Islet precursor cell (in vitro differentiated cells): ENCODE measurements at regions not wholly inside any gene's neighbourhood (a gene's known extent, or its start where the extent isn't known, plus 50 kb on each side); places are given as distances from the start of the nearest gene placed in this dataset.
"Not testable (repeated sequence)": the region's sequence is repeated elsewhere in the genome, so short reads cannot be mapped to it uniquely, and the experiment has no call there.

Experiments
- DNase-seq: peaks from one replicate; pipeline ENCODE4 v3.0.0-alpha.2; 2018

DNA sequence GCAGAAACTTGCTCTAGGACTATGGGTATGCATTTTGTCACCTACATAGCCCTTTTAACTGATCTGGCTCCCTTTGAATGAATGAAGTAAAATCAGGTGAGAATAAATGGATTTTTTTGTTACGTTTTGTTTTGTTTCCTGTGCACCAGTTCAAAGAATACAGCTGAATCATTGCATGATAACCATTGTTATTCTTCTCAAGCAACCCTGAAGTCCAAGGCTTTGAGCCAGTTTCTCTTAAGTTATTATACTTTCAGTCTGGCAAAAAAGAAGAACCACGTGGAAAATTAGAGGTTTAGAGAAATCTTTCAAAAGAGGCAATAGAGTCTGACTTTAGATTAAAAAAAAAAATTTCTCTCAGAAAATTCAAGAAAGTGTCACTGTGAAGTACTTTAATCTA, 398.6 kb upstream of the TECRL start:
- no peak for DNase-seq

DNA sequence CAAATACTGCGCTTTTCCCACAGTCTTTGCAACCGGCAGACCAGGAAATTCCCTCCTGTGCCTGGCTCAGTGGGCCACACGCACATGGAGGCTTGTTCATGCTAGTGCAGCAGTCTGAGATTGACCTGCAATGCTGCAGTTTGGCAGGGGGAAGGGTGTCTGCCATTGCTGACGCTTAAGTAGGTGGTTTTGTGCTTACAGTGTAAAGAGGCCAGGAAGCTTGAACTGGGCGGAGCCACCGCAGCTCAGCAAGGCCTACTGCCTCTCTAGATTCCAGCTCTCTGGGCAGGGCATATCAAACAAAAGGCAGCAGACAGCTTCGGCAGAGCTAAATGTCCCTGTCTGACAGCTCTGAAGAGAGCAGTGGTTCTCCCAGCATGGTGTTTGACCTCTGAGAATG, 390.5 kb upstream of the TECRL start:
- DNase-seq, result no peak

DNA sequence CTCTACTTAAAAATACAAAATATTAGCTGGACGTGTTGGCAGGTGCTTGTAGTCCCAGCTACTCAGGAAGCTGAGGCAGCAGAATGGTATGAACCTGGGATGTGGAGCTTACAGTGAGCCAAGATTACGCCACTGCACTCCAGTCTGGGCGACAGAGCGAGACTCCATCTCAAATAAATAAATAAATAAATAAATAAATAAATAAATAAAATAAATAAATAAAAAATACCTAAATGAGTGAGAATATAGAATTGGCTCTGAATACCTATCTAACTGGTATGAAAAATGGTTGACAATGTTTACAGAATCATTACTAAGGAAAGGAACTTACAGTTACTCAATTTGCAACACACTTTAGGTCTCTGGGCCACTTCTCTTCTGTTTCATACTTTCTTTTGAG, 389.6 kb upstream of the TECRL start:
- not testable (repeated sequence) for DNase-seq

DNA sequence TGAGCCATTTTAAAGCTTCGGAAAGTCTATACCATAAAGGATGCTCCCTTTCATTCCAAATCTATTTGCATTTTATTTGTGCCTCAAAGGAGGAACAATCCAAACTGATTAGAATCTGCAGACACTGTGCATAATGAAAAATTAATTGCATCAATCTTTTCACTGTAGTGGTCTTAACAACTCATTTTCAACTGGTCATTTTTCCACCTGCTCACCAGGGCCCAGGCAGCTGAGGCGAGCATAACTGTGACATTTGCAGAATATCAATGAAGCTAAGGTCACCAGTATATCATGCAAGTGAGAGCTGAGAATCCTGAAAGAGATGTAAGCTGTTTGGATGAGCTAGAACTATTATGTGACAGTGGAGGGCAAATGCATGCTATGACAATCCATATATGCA, 387.3 kb upstream of the TECRL start:
- no peak for DNase-seq

DNA sequence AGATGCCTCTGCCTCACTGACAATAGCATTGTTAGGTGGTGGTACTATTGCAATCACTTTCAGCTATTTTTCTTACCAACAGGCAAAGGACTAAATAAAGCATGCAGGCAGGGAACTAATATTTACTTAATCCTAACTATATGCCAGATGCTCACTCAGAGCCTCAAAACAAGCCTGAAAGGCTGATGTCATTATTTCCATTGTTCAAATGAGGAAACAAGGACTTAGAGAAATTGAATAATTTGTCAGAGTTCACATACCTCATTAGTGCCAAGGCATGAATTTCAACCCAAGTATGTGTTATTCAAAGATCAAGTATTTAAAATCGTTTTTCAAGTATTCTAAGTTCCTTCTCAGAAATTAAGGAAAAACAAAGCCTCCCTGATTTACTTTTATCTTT, 374.9 kb upstream of the TECRL start:
- DNase-seq, result no peak

DNA sequence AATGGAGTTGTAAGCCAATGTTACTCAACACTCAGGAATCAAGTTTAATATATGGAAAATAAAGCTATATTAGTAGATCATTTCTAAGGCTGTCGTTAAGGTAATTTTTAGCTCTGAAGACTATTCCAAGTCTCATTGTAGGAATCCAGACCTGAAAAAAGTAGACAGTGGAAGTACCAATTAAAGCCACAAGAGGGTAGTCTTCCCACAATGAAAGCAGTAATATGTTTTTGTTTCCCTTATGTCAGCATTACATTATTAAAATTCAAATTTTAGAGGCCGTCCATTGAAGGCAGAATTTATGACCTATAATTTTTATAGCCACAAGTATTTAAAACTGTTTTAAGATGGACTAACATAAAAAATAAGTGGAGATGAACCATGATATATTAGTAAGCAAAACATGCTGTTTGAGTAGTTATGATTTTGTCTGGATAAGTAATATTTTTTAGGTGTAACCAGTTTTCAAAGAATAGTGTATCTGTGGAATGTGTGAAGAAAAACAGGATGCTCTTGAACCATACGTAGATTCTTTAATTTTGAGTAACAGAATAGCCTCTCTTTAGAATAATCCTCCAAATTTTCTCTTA, 372.6 kb upstream of the TECRL start:
- no peak for DNase-seq

DNA sequence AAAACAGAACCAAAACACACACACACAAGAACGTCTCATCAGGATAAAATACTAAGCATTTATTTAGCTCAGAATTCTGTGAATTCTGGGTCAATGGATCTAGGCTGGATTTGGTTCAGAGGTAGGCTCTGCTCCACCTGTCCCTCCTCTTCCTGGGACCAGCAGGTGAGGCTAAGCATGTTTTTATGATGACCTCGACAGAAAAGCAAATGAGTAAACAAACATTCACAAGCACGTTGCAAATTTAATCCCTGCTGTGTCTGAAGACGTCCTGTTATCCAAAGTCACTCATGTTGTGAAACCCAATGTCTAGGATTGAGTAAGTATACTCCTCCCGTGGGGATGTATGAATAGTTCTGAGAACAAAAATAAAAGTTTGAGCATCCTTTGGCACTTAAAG, 371.4 kb upstream of the TECRL start:
- DNase-seq, result no peak

DNA sequence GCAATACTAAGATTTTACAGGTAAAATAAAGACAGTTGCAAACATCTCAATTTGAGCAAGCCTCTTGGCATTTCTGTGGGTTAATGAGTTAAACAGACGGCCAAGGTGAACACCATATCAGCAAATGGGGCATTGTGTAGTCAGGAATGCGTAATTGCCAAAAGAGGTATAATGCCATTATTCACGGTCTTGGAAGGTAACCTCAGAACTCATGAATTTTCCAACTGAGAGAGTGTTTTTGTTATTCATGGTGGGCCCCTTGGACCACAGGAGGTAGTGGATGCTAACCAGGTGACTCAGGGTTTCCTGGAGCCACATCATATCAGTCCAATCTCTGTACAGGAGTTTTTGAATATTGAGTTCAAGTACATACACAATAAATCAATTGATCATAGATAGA, 368.0 kb upstream of the TECRL start:
- no peak for DNase-seq

DNA sequence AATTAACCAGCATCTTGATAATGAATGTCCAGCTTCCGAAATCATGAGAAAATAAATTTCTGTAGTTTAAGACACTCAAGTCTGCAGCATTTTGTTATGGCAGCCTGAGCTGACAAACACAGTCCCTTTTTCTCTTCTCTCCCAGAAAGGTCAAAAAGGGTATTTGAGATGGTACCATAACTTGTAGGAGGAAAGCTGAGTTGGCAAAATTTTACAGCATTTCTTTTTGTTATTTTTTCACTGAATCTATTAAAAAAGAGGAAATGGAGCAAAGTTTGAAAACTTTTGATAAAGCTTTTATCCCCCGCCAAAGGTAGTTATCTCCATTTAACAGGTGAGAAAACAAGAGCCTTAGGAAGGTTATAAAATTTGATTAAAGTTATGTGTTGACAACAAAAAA, 367.6 kb upstream of the TECRL start:
- DNase-seq, result no peak

DNA sequence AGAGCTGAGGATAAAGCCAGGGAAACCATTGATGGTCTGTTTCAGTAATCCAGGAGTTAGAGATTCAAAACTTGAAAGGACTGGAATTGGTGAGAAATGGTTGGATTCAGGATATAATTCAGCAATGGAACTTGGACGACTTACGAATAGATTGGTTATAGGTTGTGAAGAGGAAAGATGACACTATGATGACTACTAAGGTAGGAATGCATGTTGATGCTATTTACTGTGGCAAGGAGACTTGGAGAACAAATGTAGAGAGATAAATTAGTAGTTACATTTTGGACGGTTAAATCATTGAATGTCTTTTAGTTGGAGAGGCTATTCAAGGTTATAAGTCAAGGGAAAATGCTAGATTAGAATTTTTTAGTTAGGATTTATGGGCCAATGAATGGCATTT, 365.4 kb upstream of the TECRL start:
- no peak for DNase-seq

DNA sequence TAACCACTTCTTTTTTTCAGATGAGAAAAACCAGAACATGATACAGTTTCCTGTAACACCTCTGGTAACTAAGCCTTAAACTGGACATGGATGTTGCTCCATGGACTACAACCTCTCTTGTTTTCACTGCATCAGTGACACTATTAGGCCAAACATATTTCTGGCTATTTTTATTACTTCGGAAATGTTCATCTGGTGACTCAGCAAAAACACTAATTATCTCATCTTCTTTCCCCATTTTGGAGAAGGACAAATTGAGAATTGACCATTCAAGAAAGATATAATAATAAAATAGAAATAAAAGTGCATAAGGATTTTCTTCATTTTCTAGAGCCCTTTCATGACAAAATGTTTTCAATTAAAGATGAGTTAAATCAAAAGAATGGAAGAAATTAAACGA, 361.9 kb upstream of the TECRL start:
- DNase-seq, result no peak

DNA sequence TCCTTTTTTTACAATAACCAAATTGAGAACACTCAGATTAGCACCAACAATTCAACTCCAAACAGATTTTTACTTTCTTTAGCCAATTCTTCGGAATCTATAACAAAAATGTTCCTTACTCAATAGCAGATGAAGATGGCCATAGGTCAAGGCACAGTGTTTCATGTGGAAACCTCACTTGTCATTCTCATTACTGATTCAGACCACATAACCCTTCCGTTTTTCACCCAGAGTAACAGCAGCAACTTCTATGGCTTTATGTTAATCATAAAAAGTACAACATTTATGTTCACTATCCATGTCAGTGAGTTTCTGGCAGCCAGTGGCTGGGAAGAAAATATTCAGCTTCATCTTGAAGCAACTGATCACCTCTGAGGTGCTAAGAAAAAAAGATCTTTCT, 358.3 kb upstream of the TECRL start:
- DNase-seq, result no peak

DNA sequence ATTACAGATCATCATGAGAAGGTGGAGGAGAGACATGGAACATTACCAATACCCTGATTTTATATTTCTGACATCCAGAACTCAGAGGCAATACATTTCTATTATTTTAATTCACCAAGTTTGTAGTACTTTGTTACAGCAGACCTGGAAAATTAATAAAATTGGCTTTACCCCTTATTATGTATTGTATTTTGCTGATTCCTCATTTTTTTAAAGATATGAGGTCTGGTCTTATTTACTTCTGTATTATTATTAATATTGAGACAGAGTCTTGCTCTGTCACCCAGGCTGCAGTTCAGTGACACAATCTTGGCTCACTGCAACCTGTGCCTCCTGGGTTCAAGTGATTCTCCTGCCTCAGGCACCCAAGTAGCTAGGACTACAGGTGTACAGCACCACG, 357.3 kb upstream of the TECRL start:
- DNase-seq, result no peak

DNA sequence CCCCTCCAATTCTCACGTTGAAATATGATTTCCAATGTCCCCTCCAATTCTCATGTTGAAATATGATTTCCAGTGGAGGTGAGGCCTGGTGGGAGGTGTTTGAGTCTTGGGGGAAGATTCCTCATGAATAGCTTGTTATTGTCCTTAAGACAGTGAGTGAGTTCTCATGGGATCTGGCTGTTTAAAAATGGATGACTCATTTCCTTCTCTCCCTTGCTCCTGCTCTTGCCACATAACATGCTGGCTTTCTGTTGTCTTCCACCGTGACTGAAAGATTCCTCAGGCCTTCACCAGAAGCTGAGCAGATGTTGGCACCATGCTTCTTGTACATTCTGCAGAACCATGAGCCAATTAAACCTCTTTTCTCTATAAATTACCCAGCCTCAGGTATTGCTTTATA, 346.8 kb upstream of the TECRL start:
- DNase-seq, result no peak

DNA sequence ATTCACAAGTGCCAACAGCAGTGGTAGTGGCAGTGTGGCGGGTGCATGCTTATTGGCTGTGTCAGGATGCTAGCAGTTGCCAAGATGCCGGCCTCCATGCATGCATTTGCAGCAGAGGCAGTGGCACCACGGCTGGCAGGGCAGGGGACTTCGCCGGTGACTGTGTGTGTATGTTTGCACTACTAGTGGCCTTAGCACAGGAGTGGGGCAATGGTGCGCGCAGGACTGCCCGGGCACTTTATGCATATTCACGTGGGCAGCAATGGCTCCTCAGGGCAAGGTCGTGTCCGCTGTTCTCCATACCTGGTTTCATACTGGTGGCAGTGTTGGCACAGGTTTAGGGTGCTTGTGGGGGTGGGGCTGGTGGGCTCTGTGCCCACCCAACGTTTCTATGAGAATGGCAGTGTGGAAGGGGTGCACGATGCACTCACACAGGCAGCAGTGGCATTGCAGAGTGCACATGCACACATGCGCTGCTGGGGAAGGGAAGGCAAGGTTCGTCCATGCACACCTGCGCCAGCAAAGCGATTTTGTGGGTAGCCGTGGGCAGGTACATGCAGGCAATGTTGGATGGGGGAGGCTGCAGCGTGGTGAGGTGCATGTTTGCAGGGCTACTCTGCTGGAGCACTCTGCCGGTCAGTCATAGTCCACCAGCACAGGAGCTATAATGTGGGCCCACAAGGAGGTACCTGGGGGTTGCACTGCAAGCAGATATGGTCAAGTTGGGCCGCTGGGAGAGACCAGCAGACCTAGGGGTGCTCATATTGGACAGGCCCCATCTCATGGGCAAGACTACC, 338.9 kb upstream of the TECRL start:
- no peak for DNase-seq

DNA sequence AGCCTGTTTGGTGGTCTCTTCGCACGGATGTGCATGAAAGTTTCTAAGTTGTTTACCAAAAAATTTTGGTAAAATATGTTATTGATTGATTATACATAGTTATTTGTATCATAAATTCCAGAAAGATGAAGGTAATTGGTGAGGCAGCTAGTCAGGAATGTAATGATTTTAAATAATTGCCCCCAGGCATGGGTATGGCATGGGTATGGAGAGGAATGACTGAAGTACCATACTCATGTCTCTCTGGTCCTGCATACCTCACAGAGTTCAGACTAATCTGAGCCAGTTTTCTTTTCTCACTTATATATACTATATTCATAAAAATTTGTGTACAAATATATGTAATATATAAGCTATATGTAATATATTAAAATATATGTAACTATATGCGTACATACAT, 329.0 kb upstream of the TECRL start:
- DNase-seq, result no peak

DNA sequence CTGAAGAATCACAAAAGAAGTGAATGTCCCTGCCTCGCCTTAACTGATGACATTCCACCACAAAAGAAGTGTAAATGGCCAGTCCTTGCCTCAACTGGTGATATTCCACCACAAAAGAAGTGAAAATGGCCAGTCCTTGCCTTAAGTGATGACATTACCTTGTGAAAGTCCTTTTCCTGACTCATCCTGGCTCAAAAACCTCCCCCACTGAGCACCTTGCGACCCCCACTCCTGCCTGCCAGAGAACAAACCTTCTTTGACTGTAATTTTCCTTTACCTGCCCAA, 328.5 kb upstream of the TECRL start:
- DNase-seq, result not testable (repeated sequence)

DNA sequence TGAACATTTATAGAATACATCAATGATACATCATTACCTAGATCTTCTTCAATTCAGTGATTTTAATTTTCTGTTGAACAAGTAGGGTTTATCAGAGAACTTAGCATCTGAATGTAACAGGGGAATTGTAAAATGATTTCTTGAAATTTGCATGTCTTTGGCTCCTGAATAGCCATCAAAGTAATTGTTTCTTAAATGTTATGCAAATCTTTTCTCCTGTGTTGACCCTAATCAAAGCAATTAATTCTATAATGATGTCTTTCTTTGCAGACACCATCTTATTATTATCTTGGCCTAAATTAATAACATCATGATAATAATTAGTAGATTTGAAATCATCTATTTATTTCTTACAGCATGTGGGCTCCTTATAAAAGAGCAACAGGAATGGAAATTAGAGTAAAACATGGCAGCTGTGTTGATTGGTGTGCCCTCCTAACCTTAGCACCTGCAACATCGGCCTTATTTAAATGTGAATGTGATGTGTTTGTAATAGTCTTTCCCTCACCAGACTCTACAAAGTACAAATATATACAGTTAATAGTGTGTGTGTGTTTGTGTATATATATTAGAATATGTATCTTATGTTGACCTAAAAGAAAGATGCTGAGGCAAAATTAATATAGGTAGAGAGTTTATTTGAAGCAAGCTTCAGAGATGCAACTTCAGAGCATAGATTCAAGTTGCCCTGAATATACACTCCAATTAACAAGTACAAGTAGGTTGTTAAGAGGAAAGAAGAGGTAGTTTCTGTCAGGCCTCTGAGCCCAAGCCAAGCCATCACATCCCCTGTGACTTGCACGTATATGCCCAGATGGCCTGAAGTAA, 328.0 kb upstream of the TECRL start:
- no peak for DNase-seq

DNA sequence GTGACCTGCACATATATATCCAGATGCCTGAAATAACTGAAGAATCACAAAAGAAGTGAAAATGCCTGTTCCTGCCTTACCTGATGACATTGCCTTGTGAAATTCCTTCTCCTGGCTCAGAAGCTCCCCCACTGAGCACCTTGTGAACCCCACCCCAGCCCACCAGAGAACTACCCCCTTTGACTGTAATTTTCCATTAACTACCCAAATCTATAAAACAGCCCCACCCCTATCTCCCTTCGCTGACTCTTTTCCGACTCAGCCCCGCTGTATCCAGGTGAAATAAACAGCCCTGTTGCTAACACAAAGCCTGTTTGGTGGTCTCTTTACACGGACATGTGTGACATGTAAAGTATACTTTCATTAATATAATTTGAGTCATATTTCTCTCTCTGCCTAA, 320.3 kb upstream of the TECRL start:
- no peak for DNase-seq

DNA sequence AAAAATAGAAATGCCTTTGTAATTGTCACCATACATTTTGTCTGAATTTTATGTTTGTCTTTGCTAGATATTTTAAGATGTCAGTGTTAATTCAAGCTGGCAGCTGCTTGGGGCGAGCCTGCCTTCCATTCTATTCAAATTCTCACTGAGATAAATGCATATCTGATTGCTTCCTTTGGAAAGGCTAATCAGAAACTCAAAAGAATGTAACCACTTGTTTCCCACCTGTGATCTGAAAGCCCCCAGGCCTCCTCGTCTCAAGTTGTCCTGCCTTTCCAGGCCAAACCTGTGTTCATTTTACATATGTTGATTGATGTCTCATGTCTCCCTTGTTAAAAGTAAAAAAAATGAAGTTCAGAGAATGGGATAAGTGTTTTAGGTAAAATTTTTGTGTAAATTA, 318.7 kb upstream of the TECRL start:
- DNase-seq, result no peak

DNA sequence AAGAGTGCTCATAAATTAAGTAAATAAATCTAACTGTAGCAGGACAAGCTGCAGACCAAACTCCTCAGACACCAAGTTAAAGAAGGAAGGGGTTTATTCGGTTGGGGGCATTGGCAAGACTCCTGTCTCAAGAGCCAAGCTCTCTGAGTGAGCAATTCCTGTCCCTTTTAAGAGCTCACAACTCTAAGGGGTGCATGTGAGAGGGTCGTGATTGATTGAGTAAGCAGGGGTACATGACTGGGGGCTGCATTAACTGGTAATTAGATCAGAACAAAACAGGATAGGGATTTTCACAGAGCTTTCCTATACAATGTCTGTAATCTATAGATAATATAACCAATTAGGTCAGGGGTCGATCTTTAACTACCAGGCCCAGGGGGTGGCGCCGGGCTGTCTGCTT, 318.1 kb upstream of the TECRL start:
- DNase-seq, result not testable (repeated sequence)

DNA sequence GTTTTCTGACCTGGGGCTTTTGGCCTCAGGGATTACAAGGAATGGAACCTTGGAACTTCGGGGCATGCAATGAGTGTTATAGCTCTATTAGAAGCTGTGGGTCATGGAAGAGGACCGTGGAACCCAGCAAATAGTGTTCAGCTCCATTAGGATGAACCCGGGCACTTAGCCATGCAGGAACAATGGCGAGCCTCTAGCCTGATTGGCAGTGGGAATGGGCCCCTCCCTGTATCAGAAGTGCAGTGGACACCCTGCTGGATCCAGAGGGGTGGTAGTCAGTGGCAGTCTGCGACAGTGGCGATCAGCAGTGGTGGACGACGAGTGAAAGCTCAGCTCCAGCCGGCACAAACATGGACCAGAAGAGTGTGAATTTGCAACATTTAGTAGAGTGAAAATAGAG, 315.4 kb upstream of the TECRL start:
- DNase-seq, result no peak

DNA sequence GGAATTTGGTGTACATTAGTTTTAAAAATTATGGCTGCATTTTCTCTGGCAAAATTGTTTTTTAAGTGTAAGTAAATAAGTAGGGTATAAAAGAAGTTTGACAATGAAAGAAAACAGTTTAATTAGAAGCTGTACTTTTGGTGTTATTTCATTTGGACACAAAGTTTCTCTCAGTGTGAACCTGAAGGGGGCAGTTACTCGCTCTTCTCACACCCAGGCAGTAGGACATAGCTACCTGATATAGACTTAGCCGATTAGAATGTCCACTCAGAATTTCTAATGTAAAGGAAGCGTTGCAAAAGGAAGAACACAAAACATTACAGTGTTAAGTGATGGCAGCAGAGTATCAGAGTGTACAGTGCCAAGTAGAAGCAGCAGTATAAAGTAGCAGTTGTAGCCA, 311.9 kb upstream of the TECRL start:
- DNase-seq, result no peak

DNA sequence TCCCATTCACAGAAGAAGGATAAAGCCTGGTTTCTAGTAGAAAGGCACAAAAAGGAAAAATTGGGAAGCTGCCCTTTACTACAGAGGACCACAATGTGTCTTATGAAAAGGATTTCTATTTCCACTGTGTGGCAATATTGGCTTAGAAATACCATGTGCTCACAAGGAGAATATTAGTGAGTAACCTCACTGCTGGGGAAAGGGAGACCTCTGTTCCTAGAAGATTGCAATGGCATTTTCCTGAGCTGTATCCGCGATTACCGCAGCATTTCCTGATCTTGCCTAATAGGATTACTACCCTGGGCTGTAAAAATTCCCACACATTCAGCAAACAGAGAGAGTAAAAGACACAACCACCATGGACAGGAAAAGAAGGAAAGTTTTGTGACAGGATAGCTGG, 308.8 kb upstream of the TECRL start:
- no peak for DNase-seq

DNA sequence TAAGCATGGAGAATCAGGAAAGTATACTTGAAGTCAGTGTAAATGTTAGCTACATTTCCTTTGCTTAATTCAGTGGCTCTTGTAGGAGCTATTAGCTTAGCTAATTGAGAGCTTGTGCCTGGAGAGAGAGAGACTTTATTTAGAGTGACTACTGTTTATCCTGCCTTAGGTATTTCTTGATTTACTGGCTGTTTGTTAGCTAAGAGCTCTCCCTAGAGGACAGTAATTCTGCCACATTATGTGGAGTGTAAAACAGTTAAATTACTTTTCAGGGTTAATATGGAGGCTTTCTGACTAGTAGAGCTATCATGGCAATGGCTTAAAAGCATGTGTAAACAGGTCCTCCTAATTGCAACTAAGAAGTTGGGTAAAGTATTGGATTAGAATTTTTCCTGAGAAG, 306.5 kb upstream of the TECRL start:
- no peak for DNase-seq
